Kidney epithelial cell (primary cell): ENCODE measurements at regions not wholly inside any gene's neighbourhood (a gene's known extent, or its start where the extent isn't known, plus 50 kb on each side); places are given as distances from the start of the nearest gene placed in this dataset.

Experiments used
- DNase-seq: peaks from one replicate; pipeline ENCODE4 v3.0.0-alpha.2; 2010; ENCODE audit warnings: low read depth
- H3K27me3 ChIP-seq: 2 replicates; pipeline ENCODE4 v1.6.0; 2011; ENCODE audit warnings: low read length; ENCODE audit not compliant: control insufficient read depth, insufficient read depth
- H3K36me3 ChIP-seq: 2 replicates; pipeline ENCODE4 v1.5.1; 2011; ENCODE audit warnings: low read length; ENCODE audit not compliant: control insufficient read depth, insufficient read depth
- H3K4me3 ChIP-seq: 2 replicates; pipeline ENCODE4 v1.5.1; 2011; ENCODE audit warnings: low read depth, mild to moderate bottlenecking, control low read depth, low read length
- CTCF ChIP-seq: IDR thresholded peaks from 2 replicates; pipeline ENCODE4 v1.5.1; 2011; ENCODE audit warnings: mild to moderate bottlenecking, moderate library complexity, low read length, control low read depth, inconsistent platforms; ENCODE audit not compliant: insufficient read depth, poor library complexity, severe bottlenecking

GRCh38 chr5:4929092-4929655 is 211.0 kb upstream of the ADAMTS16 start:
- H3K4me3 ChIP-seq: no peak overlapping the region
- H3K36me3 ChIP-seq: no peaks in the 10 kb centered on the region
- DNase-seq: no peak
- no peaks in the 10 kb centered on the region for H3K27me3 ChIP-seq
- no peak for TF ChIP-seq CTCF

- no peaks in the 10 kb centered on the region for H3K27me3 ChIP-seq
- no peak for DNase-seq
- no peak for TF ChIP-seq CTCF
- H3K4me3 ChIP-seq: no peak overlapping the region
- H3K36me3 ChIP-seq: no peaks in the 10 kb centered on the region
Observed at GRCh38 chr5:4939042-4939781, 200.9 kb upstream of the ADAMTS16 start.

GRCh38 chr5:4941161-4941560 is 199.0 kb upstream of the ADAMTS16 start:
- TF ChIP-seq CTCF: no peak
- Histone ChIP-seq H3K36me3 (no peaks in the 10 kb centered on the region), H3K27me3 (no peaks in the 10 kb centered on the region), H3K4me3 (no peak overlapping the region)
- no peak for DNase-seq

- no peak for DNase-seq
- Histone ChIP-seq H3K4me3 (no peak overlapping the region), H3K27me3 (no peaks in the 10 kb centered on the region), H3K36me3 (no peaks in the 10 kb centered on the region)
- TF ChIP-seq CTCF: peak; percentile 96
Observed at GRCh38 chr5:4941957-4942830, 197.9 kb upstream of the ADAMTS16 start.

GRCh38 chr5:4942831-4943178 is 197.3 kb upstream of the ADAMTS16 start:
- TF ChIP-seq CTCF: no peak
- no peak for DNase-seq
- Histone ChIP-seq H3K36me3 (no peaks in the 10 kb centered on the region), H3K27me3 (no peaks in the 10 kb centered on the region), H3K4me3 (no peak overlapping the region)
